H1 (cell line): ENCODE measurements at regions not wholly inside any gene's neighbourhood (a gene's known extent, or its start where the extent isn't known, plus 50 kb on each side); places are given as distances from the start of the nearest gene placed in this dataset.

ENCODE experiments used
- BACH1 ChIP-seq: IDR thresholded peaks from 2 replicates; pipeline ENCODE4 v1.6.1; 2012; ENCODE audit warnings: low read length, improper control_type of control experiment
- CBX8 ChIP-seq: fragments of 300-800, 300-1000 bp; sonication (generic); IDR thresholded peaks from 2 replicates; pipeline ENCODE4 v1.7.1; 2016; ENCODE audit warnings: low read depth, low read length, borderline replicate concordance
- CEBPB ChIP-seq: IDR thresholded peaks from 2 replicates; pipeline ENCODE4 v1.6.1; 2012; ENCODE audit warnings: low read depth, low read length
- CHD1 ChIP-seq: IDR thresholded peaks from 2 replicates; pipeline ENCODE4 v1.6.1; 2012; ENCODE audit warnings: low read depth, low read length, improper control_type of control experiment
- CHD2 ChIP-seq: IDR thresholded peaks from 2 replicates; pipeline ENCODE4 v1.6.1; 2012; ENCODE audit warnings: low read length, improper control_type of control experiment
- CREB1 ChIP-seq: IDR thresholded peaks from 2 replicates; pipeline ENCODE4 v1.6.1; 2012; ENCODE audit warnings: inconsistent platforms
- GTF2F1 ChIP-seq: IDR thresholded peaks from 2 replicates; pipeline ENCODE4 v1.6.1; 2012; ENCODE audit warnings: low read depth, low read length, improper control_type of control experiment, borderline replicate concordance
- KDM4A ChIP-seq: IDR thresholded peaks from one replicate; pipeline ENCODE4 v1.7.1; 2012; ENCODE audit warnings: low read depth, mild to moderate bottlenecking, moderate library complexity, low read length, inconsistent platforms; ENCODE audit not compliant: severe bottlenecking
- POU5F1 ChIP-seq: IDR thresholded peaks from 2 replicates; pipeline ENCODE4 v1.6.1; 2011; ENCODE audit warnings: low read depth, mild to moderate bottlenecking, low read length, moderate library complexity
- SAP30 ChIP-seq: fragments of 300-600 bp; sonication (generic); IDR thresholded peaks from 2 replicates; pipeline ENCODE4 v1.7.1; 2012; ENCODE audit warnings: low read length, moderate library complexity, mild to moderate bottlenecking, inconsistent platforms; ENCODE audit not compliant: insufficient read depth, insufficient replicate concordance
- SIN3A ChIP-seq, 2 experiments: IDR thresholded peaks in 1 of 2; conservative IDR thresholded peaks in 1 of 2; 2 replicates each; pipeline ENCODE4 v1.6.1; 2011 to 2012; ENCODE audit warnings: low read length in 2 of 2, improper control_type of control experiment in 1 of 2, low read depth in 1 of 2, mild to moderate bottlenecking in 1 of 2
- YY1 ChIP-seq: IDR thresholded peaks from 2 replicates; pipeline ENCODE4 v1.6.1; 2011; ENCODE audit warnings: low read depth, mild to moderate bottlenecking, low read length
- TF ChIP-seq, protein P1 (sequence below), 3 experiments: IDR thresholded peaks; 1 replicate in 2 of 3; 2 replicates in 1 of 3; pipeline versions ENCODE4 v1.5.1 to v1.6.1; 2011; ENCODE audit warnings: low read length in 3 of 3, mild to moderate bottlenecking in 3 of 3, inconsistent platforms in 2 of 3, low read depth in 1 of 3, moderate library complexity in 1 of 3; ENCODE audit not compliant: insufficient read depth in 1 of 3; ENCODE audit errors: control extremely low read depth in 1 of 3

DNA sequence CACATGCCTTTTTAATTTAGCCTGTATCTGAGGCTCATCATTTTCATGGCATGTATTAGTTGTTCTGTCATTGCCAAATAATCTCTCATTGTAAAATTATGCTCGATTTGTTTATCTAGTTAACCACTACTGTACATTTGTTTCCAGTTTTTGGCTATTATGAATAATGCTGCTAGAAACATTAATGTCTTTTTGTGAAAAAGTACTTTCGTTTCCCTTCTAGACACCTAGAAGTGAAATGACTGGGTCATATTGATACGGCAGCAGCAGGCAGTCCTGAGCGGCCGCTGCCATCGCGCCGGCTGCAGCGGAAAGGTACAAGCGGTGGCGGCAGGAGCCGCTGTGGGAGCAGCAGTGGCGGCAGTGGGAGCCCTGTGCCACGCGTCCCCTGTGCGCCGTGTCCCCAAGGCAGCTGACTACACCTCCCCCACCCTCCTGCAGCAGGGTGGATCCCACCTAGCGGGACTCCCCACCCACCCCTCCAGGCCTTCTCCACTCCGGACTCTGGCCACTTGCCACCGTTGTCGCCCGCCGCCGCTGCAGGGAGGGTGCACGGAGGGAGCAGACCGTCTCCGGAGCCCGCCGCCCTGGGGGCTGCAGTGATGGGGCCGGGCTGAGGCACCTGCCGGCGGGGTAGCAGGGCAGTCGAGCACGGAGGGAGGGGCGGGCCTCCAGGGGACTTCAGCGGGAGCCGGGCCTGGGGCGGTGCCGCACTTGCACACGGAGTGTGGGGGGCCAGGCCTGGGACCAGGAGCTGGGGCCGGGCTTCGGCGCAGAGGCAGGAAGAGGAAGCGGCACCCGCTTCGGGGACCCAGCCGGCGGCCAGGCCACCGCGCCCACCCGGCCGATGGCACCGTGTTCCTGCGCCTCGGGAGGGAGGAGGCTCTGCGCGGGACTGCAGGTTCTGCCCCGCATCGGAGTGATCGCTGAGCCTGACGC is 66.8 kb upstream of the RGS7 start (continued):
- TF ChIP-seq GTF2F1 = no peak
- TF ChIP-seq POU5F1 = no peak
- TF ChIP-seq, protein P1, sequence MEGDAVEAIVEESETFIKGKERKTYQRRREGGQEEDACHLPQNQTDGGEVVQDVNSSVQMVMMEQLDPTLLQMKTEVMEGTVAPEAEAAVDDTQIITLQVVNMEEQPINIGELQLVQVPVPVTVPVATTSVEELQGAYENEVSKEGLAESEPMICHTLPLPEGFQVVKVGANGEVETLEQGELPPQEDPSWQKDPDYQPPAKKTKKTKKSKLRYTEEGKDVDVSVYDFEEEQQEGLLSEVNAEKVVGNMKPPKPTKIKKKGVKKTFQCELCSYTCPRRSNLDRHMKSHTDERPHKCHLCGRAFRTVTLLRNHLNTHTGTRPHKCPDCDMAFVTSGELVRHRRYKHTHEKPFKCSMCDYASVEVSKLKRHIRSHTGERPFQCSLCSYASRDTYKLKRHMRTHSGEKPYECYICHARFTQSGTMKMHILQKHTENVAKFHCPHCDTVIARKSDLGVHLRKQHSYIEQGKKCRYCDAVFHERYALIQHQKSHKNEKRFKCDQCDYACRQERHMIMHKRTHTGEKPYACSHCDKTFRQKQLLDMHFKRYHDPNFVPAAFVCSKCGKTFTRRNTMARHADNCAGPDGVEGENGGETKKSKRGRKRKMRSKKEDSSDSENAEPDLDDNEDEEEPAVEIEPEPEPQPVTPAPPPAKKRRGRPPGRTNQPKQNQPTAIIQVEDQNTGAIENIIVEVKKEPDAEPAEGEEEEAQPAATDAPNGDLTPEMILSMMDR (IDR thresholded peaks at IDR 0.05; ENCODE audit: control extremely low read depth in 1 of 3, insufficient read depth in 1 of 3, low read depth in 1 of 3, low read length in 3 of 3) = peak in 1 of 3 experiments; percentile 6; a peak in 1 of 4 replicates
- TF ChIP-seq CEBPB = no peak
- peak; percentile 91 for TF ChIP-seq KDM4A
- no peak for TF ChIP-seq SAP30
- TF ChIP-seq SIN3A (conservative IDR thresholded peaks at IDR 0.05 in 1 of 2, IDR thresholded peaks at IDR 0.05 in 1 of 2; ENCODE audit: low read depth in 1 of 2, low read length in 2 of 2) = no peak
- no peak for TF ChIP-seq CBX8
- no peak for TF ChIP-seq YY1
- TF ChIP-seq CREB1 = peak; percentile 31; the same call in 1 of the 2 replicates
- no peak for TF ChIP-seq CHD2
- no peak for TF ChIP-seq BACH1
- TF ChIP-seq CHD1 = no peak
